Activated CD4-positive, alpha-beta T cell treated with anti-CD3 and anti-CD28 coated beads for 48 hours (primary cell): ENCODE measurements at regions not wholly inside any gene's neighbourhood (a gene's known extent, or its start where the extent isn't known, plus 50 kb on each side); places are given as distances from the start of the nearest gene placed in this dataset.

Experiments
- DNase-seq: peaks from one replicate; pipeline ENCODE4 v3.0.0-alpha.2; 2020

DNA sequence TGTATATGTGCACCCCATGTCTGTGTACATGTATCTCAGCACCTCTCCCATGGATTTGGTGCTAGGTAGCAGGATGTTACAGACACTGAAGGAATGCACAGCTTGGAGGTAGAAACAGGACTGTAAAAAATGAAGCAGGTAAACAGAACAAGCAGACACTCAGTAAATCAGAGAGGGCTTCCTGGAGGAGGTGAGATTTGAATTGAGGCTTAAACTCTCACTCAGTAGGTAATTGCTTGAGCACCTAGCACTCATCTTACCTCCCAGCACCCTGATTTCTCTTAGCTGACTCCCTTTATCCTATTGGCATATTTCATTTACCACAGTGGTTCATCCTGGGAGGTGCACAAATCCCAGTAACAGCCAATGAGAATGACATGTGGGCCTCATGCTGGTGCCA is 537.9 kb upstream of the RAB6C start:
- DNase-seq: no peak

DNA sequence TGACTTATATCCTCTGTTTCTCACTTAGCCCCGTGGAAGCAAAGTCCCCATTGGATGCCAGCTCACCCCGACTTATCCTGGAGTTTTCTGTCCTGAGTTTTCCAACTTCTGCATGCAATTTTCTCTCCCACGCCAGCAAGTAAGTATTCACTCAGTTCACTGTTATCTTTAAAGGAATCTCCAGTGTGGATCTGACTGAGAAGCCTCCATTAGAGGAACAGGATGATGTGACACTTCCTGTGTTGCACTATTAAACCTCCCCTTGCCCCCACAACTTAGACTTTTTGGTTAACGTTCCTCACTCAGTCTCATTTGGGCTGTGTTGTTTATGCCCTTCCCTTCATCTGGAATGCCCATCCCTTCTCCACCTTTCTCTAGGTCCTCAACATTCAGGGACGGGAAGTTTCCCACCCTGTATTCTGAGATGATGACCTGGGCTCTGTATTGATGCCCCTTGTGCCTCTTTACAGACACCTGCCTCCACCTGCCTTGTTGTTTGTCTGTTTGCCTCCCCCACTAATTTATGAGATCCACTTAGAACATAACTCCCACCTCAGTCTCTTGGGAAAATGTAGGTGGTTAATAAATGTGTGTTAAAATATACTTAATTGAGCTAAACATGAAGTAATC is 536.1 kb upstream of the RAB6C start:
- DNase-seq: no peak

DNA sequence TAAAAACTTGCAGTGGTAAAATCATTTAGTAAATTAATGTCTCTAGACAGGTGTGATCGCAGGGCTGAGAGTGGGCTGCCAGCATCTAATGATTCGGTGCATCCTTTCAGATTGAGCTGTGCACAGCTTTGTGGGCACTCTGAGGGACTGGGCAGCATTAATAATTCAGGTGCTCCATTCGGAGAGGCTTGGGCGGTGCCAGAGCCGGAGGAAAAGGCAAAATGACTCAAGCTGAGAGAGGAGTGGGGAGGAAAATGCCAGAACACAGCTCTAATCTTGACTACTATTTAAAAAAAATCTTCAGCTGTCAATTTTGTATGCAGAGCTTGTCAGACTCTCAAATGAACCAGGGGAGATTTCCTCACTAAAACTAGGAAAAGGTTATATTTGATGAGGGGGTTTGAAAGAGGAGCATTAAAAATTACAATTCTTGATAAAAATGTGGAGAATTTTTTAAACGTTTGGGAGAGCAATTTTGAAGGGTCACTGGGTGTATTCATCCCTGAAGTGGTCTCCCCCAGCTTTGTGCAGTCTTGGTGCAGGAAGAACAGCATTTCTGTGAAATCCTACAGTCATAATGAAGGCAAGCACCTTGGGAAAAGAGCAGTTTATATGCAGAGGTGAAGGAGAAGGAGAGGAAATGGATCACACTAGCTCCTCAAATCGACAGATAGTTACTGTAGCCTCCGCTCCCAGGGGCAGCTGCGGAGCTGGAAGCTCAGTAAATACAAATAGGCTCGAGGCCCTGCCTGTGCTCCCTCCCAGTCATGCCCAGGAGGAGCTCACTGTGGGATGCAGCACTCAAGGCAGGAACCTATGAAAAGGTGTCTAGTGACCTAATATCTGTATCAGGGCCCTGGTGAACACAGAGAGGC is 535.4 kb upstream of the RAB6C start:
- DNase-seq: no peak

DNA sequence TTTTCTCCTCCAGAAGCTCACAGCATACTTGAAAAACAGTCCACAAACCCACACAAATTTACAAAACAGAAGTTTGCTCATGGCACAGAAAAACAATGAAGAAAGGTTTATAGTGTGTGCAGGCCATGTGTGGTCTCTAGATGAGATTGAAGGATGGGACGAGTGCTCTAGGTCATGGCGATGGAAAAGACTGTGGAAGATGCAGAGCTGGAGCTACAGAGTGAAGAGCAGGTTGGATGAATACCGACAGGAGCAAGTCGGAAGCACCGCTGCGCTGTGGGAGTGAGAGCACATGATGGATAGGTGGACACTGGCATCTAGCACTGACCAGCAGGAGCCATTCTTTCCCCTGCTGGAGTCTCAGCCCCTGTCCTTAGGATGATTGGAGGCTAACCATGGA is 534.7 kb upstream of the RAB6C start:
- DNase-seq: no peak

DNA sequence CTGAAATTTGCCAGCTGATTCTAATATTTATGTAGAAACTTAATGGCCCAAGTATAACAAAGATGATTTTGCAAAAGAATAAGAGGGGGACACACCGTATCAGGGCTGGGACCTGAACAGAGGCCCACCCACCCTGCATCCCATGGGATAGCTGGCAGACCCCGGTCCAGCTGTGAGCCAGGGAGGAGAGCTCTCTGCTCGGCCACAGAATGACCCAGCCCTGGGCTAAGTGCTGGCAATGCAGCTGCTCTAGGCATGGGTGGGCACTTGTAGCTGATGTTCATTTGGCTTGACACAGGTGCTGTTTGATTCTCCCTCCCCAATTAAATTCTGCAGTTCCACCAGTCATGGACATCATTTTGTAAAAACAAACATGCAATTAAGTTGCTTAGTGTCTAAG is 522.8 kb upstream of the RAB6C start:
- no peak for DNase-seq

DNA sequence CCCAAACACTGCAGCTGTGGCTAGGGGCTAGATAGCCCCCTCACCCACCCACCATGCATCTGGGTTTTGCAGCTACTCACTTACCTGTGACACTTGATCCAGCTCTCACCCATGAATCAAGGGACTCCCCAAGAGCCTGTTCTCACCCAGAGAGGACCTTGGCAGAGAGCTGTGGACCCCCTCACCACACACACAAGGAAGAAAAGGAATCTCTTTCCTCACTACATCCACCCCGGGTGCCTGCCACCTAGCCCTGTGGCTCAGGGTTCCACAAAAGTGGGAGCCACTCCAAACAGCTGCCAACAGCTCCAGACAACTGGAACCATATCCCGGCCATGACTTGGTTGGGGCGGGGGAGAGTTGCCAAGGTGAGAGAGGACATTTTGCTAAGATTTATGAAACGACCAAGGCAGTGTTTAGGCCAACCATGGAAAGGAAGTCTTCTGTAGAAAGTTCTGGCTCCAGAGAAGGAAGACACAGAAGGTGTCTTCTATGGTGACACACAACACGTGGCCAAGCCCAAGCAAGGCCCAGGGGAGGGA is 522.1 kb upstream of the RAB6C start:
- DNase-seq: no peak

DNA sequence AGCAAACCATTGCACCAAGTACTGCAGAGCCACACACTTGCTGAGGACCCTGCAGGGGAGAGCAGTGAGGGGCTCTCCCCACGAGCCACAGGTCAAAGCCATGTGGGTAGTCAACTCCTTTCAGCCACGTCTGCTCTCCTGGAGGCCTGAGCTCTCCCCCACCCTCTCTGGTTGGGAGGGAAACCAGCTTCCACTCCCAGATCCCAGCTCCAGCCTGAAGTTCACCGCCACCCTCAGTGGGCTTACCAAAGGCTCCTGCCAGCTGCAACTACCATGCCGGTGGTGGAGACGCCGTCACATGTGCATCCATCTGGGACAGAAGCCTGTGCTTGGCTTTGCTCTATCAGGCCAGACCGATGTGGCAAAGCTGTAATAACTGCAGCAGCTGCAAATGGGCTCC is 521.5 kb upstream of the RAB6C start:
- no peak for DNase-seq

DNA sequence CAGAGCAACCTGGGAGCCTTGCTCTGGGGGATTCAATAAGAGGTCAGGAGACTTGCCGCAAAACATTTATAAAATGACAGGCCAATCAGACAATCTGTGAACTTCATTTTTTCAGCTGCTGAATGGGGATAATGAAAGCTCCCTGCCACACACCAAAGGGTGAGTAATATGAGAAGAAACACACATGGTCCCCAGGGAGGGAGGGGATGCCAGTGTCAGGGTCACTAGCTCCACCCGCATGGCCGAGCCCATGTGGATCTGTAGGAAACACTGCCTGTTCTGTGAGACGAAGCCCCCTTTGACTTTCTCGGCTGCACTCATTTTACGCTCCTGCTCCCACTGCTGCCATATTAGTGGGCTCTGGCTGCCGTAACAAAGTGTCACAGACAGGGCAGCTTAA is 521.0 kb upstream of the RAB6C start:
- DNase-seq: no peak

DNA sequence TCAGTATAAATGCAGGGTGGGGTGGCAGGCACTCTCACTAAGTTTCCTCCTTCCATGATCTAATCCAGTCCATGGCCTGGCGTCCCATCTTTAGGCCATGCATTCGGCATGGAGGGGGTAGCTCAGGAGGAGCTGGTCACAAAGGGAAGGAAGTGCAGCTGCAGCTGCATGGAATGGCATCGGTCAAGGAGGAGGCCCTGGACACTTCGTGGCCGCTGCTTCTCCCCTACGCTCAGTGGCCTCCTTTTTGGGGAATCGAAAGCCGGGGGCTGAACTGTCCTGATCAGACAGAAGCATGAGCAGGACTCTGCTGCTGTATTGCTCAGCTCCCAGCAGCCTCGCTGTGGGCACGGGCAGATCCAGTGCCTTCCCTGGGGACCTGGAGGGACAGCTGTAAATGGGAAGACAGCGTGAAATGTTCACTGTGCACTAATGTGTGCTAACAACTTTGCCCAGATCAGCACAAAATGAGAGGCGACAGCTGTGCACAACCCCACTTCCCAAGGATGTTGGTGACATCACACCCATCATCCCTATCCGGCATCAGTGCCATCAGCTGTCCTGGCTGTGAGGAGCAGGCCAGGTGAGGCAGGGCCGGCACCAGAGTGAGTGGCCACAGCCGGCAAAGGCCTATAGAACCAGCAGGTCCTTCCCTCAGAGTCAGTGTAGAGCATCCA is 520.1 kb upstream of the RAB6C start:
- DNase-seq: no peak

DNA sequence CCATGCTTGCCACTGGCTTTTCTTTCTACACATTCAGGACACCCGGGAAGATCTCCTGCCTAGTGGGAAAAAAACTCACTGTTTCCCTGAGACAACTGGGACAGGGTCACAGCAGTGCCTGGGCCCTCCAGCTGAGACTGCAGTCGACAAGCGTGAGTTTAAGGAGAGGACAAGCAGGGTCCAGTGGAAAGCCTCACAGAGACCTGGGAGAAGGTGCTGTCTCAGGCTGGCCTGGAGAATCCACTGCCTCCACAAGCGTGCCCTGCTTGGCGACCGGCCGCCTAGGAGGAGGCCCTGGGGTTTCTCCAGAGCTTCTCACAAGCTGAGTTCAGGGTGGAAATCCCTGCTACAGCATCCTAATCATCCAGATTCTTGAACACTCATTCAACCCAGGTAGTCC is 519.6 kb upstream of the RAB6C start:
- DNase-seq: no peak

DNA sequence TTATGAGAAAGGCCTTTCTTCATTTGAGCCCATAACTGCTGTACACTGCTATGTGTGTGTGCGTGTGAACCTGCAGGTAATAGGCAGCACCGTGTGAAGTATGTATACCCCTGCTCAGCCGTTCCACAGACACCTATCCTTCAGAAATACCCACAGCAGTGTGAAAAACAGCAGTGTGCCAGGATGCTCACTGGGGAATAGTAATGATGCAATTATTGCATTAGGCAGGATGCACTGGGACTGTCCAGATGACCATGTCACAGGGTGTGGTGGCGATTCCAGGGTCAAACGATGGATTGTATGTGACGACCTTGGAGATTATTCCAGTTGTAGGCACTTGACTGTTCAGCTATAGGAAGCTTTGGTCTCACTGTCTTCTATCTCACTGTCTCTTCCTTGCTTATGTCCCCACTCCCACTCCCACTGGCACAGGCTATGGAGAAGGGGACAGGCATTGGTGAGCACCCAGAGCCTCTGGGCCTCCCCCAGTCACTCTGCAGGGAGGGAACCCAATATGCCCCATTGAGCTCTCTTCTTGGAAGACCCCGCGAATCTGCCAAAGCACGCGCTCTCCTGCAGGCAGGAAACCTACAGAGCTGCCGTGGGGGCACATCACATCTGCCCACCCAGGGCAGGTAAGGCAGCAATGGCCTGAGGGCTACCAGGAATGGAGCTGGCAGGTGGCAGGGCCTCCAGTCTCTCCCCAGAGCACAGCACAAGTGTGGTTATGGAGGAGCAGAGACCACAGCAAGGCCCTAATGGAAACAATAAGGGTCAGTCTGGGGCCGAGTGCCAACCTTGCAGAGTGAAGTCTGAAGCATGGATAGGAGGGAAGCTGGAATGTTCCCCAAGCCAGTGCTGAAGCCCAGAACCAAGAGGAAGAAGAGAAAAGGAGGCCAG is 518.9 kb upstream of the RAB6C start:
- DNase-seq: no peak

DNA sequence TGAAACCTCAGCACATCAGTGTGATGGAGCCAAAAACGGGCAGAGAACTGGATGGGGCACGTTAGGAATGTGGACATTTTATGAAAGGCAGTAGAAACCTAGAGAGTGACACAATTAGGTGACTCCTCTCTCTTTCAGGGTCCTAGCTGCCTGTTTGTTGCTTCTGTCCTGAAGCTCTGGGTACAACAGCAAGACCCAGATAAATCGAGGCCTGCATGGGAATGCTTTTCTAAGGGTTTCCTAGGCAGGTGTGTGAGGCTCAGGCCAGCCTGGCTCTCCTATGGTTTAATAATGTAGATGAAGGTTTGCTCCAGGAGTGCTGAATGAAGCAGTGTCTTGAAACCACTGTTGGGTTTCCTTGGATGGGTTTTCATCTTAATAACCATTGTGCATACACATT is 517.1 kb upstream of the RAB6C start:
- no peak for DNase-seq

DNA sequence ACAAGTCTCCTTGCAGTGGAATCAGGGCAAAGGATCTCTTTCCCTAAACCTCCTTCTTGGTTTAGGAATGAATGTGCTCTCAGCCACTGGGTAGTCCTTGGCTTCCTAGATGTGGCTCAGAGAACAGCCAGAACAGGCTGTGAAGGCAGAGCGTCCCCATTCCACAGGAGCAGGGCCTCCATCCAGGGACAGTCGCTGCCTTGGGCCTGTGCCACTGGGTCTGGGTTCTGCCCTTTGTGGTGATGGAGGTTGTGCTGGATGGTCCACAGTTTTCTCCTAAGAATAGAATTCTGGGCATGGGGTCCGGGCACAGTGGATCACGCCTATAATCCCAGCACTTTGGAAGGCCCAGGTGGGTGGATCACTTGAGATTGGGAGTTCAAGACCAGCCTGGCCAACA is 516.5 kb upstream of the RAB6C start:
- DNase-seq: no peak

DNA sequence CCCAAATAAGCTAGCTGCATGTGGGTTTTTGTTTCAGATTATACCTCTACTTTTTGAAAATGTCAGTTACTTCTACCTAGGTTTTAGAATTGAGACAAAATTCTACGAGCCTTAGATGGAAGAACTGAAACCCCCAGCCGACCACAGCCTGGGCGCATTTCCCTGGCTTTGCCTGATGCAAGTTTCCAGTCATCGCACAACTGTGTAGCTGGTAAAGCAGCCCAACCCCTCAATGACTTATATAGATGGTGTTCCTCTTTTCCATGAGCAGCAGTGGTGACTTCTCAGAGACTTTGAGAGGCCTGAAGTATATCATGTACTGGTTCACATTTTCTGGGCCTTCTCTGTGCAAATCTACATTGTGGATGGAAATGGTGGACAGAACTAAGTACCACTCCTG is 515.4 kb upstream of the RAB6C start:
- DNase-seq: no peak

DNA sequence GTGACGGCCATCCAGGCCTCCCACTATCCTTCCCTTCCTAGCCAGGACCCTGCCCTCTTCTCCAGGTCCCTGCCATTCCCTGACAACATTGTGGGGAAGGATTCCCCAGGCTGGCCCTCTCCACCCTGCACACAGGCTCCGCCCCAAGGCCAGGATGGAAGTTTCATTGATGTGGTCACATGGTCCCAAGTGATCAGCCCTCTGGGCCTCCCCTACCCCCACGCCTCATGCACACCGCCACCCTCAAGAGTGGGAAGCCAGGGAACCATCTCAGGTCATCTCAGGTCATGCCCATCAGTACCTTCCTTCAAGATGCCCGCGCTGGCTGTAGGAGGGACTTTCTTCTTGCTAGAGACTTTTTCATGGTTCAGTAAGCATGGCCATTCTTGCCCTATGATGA is 514.8 kb upstream of the RAB6C start:
- DNase-seq: no peak

DNA sequence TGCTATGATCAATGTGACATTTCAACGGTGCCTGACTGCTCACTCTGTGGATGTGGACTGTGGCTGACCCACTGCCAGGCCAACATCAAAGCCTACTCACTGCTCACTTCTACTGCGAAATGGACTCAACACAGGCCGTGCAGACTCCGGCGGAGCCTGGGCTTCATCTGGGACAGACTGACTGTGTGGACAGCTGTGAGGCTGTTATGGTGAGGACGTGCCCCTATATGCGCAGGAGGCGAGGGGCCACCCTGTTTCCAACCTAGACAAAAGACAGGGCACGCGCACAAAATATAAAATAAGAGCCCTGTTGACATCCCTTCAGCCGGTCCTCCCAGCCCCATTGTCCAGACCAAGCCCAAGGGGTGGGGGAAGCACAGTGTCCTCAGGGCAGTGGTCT is 514.4 kb upstream of the RAB6C start:
- no peak for DNase-seq

DNA sequence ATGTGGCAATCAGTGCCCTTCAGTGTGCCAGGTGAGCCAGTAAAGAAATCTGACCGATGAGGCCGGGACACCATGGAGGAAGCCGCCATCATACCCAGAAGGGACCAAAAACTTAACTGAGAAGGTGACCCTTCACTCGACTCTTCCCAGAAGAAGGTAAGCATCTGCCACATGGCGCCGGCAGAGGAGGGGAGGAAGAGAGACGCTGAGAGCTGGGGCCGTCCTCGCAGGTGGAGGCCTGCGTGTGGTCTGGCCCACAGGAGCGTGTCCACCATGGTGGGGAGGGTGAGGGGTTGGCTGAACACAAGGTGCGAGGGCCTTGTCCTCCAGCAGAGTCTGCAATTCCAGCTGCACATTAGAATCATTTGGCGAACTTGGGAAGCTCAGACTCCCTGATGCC is 513.1 kb upstream of the RAB6C start:
- no peak for DNase-seq

DNA sequence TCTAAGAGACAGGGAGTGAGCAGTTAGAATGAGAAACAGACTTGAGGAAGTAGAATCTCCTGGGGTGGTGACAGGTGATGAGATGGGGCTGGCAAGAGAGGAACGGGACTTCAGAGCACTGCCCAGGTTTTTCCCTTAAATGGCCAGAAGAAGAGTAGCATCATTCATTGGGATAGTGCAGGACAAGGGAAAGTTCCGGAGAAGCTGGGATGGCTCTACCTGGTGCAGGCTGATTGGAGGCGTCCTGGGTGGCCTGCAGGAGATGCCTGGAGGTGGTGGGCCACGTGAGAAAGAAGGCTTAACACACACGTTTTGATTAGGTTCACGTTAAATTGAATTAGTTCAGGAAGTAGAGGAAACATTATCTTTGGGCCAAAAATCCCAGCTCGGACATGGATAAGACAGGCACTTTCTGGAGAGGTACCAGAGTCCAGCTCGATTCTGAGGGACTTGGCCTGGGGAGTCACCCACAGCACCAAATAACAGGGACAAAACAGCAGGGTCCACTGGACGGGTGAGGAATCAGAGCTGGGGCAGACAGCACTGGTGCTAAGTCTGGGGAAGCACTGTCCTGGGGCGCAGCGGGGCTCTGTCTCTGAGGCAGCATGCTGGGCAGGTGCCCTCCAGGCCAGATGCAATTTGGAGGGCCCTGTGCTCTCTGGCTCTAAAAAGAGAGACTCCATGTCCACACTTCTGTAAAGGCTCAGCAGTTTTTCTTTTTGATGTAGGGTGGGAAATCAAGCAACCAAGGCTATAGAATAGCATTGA is 512.3 kb upstream of the RAB6C start:
- DNase-seq: no peak

DNA sequence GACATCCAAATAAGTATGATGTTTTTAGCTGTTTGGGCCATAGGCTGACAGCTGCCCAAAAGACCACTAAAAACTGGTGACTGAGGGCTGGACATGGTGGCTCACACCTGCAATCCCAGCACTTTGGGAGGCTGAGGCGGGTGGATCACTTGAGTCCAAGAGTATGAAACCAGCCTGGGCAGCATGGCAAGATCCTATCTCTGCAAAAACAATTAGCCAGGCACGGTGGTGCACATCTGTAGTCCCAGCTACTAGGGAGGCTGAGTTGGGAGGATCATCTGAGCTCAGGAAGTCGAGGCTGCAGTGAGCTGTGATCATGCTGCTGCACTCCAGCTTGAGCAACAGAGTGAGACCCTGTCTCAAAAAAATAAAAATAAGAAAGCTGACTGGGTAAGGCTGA is 511.5 kb upstream of the RAB6C start:
- no peak for DNase-seq

DNA sequence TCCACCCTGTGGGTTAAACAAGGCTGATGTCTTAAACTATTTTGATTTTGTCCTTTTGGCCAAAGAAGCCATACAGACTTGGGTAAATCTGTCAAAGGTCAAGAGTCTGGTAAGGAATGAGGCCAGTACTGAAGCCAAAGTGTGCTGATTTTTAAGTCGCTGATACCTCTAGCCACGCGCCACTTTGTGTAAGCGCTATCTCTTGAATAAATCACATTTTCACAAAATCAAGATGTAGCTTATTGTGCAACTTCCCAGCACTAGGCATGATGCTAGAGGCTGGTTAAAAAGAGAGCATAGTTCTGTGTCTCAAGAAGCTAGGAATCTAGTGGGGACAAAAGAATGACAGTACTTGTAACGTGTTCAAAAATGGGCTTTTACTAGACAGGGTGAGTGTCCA is 510.6 kb upstream of the RAB6C start:
- no peak for DNase-seq

DNA sequence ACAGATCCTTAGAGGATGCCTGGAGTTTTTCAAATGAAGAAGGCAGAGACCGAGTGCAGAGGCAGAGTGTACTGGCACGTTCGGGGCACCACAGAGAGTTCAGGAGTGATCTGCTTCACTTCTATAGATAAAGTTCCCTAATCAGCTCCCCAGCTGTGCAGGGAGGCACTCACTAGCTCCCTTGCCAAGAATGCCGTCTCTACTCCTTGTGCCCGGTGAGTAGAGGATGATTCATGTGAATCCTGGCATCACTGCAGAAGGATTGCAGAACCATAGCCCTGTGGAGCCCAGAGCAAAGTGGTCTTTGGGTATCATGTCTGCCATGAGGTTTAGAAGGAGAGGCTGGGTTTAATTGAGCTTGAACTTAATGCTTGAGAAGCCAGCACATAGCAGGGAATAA is 510.1 kb upstream of the RAB6C start:
- DNase-seq: no peak

DNA sequence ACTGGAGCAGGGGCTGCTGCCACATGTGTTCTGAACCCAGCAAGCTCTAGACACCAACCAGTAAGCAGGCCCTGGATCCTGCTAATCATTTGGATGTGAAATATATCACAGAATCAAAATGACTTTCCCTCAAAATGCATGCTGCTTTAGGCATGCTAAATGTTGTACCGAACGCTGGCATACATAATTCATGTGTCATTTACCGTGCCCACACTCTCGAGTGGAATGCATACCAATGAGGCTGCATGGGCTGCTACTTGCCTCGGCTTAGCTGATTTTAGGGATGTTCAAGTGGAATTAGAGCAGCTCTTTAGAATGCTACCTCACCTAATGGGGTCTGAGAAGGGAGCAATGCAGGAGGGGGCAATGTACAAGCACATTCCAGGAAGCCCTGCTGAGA is 509.6 kb upstream of the RAB6C start:
- no peak for DNase-seq
